Activated naive CD8-positive, alpha-beta T cell (primary cell): ENCODE measurements at regions not wholly inside any gene's neighbourhood (a gene's known extent, or its start where the extent isn't known, plus 50 kb on each side); places are given as distances from the start of the nearest gene placed in this dataset.

ENCODE experiments used
- H3K27ac Mint-ChIP-seq: one replicate; pipeline ENCODE4 v1.8.0; 2021; ENCODE audit warnings: mixed read lengths
- H3K27me3 Mint-ChIP-seq: one replicate; pipeline ENCODE4 v1.8.0; 2021; ENCODE audit warnings: mixed read lengths
- H3K36me3 Mint-ChIP-seq: one replicate; pipeline ENCODE4 v1.8.0; 2021; ENCODE audit warnings: mixed read lengths
- H3K4me1 Mint-ChIP-seq: one replicate; pipeline ENCODE4 v1.8.0; 2021; ENCODE audit warnings: low read depth, mixed read lengths
- H3K4me3 Mint-ChIP-seq: one replicate; pipeline ENCODE4 v1.8.0; 2021; ENCODE audit warnings: mild to moderate bottlenecking, mixed read lengths
- H3K9me3 Mint-ChIP-seq: one replicate; pipeline ENCODE4 v1.8.0; 2021; ENCODE audit warnings: low read depth, mixed read lengths

DNA sequence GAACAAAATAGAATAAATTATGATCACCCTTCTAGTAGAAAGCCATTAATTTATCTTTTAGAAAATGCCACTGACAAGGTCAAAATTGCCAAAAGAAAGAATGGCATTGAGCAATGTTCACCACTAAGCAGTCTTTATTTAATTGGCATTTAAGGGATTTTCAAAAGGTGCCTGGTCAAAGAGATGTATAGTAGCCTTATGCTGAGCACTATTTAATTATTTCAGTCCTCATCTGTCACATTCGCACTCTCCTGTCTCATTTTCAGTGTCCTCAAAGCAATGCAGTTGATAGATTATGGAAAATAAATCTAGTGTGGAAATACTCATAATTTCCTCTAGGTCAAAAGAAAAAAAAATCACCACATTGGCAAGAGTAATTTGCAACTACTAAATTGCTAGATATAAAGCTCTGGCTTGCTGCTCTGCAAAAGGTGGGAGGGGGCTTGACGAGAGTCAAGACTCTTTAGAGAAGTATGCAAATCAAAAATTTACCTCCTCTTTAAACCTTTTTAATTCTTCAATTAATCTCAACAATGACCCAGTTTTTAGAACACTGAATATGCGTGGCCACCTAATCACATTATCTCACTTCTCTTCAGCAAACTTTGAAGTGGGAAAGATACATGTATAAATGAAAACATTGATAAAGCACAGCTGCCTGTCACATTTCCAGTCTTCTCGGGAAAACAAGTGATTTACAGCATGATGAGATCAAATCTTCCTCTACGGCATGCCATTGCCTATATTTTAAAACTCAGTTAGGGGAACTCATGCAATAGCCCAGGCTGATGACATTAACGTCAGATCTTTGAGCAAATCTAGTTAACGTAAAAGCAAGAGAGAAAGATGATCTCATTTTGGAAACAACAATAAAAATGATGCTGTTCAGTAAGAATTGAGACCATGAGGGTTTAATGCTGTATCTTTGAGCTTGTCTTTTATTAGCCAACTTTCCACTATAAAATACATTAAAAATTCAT, 373.1 kb upstream of the DCN start:
- no peak overlapping the region for H3K27ac Mint-ChIP-seq
- peaks cover 3% of the 10 kb centered on the region for H3K27me3 Mint-ChIP-seq

DNA sequence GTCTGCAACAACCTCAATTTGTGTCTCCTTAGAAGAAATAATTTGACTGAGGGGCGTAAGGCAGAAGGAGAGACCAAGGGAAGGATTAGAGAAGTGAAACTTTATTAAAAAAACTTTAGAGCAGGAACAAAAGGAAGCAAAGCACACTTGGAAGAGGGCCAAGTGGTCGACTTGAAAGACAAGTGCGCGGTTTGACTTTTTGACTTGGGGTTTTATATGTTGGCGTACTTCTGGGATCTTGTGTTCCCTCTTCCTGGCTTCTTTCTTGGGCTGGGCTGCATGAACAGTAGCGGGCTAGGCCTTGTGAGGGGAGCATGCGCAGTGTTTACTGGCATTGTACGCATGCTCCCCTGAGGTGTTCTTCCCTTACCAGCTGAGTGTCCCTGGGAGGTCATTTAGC, 369.3 kb upstream of the DCN start:
- H3K9me3 Mint-ChIP-seq: no peaks in the 10 kb centered on the region
- H3K4me3 Mint-ChIP-seq: no peak overlapping the region
- no peaks in the 10 kb centered on the region for H3K4me1 Mint-ChIP-seq
- H3K36me3 Mint-ChIP-seq: no peaks in the 10 kb centered on the region
- peaks cover 3% of the 10 kb centered on the region for H3K27me3 Mint-ChIP-seq
- H3K27ac Mint-ChIP-seq: no peak overlapping the region

More for the DNA sequence above, 373.1 kb upstream of the DCN start:
- peaks cover 15% of the 10 kb centered on the region for H3K36me3 Mint-ChIP-seq
- peaks cover 11% of the 10 kb centered on the region for H3K9me3 Mint-ChIP-seq
- no peak overlapping the region for H3K4me3 Mint-ChIP-seq
- H3K4me1 Mint-ChIP-seq: no peaks in the 10 kb centered on the region

DNA sequence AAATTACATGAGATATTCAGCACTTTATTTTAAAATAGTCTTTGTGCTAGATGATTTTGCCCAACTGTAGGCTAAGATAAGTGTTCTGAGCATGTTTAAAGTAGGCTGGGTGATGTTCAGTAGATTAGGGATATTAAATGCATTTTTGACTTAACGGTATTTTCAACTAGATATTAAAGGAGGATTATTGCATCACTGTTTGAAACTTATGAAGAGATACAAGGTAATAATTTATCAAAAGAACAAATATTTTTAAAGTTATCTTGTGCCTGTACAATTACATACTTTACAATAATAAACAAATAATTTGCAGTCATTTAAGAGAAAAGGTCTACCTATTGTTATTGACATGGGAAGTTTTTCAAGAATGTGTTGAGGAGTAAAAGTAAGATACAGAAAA, 368.6 kb upstream of the DCN start:
- H3K36me3 Mint-ChIP-seq: peaks cover 4% of the 10 kb centered on the region
- peaks cover 3% of the 10 kb centered on the region for H3K9me3 Mint-ChIP-seq
- H3K27me3 Mint-ChIP-seq: peaks cover 3% of the 10 kb centered on the region
- no peaks in the 10 kb centered on the region for H3K4me1 Mint-ChIP-seq
- no peak overlapping the region for H3K27ac Mint-ChIP-seq
- H3K4me3 Mint-ChIP-seq: no peak overlapping the region

DNA sequence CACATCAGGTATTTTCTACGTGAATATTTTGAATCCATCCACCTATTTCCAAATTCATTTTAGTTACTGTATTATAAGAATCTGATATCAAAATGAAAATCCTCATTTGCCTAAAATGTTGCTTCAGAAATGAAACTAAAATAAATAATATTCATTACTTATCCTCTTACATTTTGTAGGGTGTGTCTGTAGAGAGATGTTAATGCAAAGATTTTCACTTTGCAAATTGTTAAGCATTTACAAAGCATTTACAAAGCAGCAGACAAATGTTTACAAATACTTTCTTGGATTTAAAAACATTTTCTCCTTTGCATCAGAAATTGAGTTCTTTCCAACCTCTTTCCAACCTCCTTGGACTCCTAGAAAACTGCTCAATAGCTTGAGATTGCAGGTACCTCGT, 360.0 kb upstream of the DCN start:
- Mint-ChIP-seq H3K27ac (no peak overlapping the region), H3K27me3 (no peaks in the 10 kb centered on the region), H3K9me3 (peaks cover 14% of the 10 kb centered on the region), H3K36me3 (peaks cover 7% of the 10 kb centered on the region), H3K4me3 (no peak overlapping the region), H3K4me1 (peaks cover 9% of the 10 kb centered on the region)

DNA sequence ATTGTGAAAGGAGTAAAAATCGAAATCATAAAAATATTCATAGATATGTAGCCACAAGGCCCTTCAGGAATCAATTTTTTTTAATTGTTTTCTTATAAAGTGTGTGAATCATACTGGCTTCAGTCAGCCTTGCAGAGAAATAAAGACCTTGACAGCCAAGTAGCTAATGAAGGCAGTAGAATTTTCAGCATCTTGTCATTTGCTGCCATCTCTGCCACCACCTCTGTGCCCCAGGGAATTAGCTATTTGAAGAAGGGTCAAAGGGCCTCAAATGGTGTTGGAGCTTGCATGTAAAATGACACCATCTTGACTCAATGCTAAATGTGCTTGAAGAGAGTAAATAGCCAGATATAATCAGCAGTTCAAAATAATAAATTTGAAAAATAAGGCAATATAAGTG, 359.4 kb upstream of the DCN start:
- H3K27me3 Mint-ChIP-seq: no peaks in the 10 kb centered on the region

DNA sequence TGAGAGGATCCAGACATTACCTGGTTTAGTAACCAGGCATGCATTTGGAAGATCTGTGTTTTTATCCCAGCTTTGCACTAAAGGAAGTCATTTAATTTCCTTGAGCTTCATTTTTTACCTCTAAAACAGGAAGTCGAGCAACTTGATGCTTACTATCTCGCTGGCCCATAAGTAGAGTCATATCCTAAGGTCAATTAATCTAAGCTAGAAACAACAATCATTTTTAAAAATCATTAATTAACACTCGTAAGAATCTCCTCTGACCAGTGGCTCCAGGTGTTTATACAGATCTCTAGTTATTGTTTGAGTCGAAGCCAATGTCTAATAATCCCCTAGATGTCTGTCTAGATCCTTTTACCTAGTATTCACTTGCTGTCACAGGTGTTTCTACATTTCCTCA, 355.8 kb upstream of the DCN start:
- Mint-ChIP-seq H3K36me3 (peaks cover 4% of the 10 kb centered on the region), H3K27me3 (no peaks in the 10 kb centered on the region)

More for the DNA sequence above, 359.4 kb upstream of the DCN start:
- H3K27ac Mint-ChIP-seq: no peak overlapping the region
- peaks cover 7% of the 10 kb centered on the region for H3K36me3 Mint-ChIP-seq
- H3K4me1 Mint-ChIP-seq: peaks cover 9% of the 10 kb centered on the region
- peaks cover 14% of the 10 kb centered on the region for H3K9me3 Mint-ChIP-seq
- no peak overlapping the region for H3K4me3 Mint-ChIP-seq

DNA sequence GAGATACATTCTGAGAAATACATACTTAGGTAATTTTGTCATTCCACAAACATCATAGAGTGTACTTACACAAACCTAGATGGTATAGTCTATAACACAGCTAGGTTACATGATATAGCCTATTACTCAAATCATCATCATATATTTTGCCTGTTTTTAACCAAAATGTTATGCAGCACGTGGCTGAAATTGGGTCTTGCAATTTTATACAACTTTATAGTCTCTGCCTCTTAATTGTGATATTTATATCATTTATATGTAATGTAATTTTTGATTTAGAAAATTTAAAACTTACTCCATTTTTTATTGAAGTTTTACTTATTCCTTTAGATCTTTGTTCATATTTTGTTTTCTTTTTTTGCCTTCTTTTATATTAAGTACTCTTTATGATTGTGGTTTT, 350.7 kb upstream of the DCN start:
- H3K9me3 Mint-ChIP-seq: peaks cover 6% of the 10 kb centered on the region
- no peaks in the 10 kb centered on the region for H3K27me3 Mint-ChIP-seq

More for the DNA sequence above, 355.8 kb upstream of the DCN start:
- H3K27ac Mint-ChIP-seq: no peak overlapping the region
- peaks cover 8% of the 10 kb centered on the region for H3K9me3 Mint-ChIP-seq
- peaks cover 12% of the 10 kb centered on the region for H3K4me1 Mint-ChIP-seq
- no peak overlapping the region for H3K4me3 Mint-ChIP-seq

DNA sequence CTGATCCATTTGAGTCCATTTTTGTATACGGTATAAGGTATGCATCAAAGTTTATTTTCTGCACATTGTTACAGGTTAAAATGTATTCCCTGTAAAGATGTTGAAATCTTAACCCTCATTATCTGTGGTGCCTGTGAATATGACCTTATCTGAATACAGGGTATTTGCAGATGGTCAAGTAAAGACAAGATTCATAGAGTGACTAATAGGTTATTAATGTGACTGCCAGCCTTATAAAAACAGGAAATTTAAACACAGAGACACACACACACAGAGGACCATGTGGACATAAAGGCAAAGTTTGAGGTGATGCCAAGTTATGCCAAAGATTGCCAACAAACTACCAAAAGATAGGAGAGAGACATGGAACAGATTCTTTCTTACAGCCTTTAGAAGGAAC, 347.2 kb upstream of the DCN start:
- Mint-ChIP-seq H3K27me3 (no peaks in the 10 kb centered on the region), H3K4me1 (no peaks in the 10 kb centered on the region), H3K9me3 (peaks cover 6% of the 10 kb centered on the region), H3K27ac (no peak overlapping the region), H3K4me3 (no peak overlapping the region), H3K36me3 (peaks cover 2% of the 10 kb centered on the region)

More for the DNA sequence above, 350.7 kb upstream of the DCN start:
- Mint-ChIP-seq H3K27ac (no peak overlapping the region), H3K36me3 (peaks cover 4% of the 10 kb centered on the region), H3K4me3 (no peak overlapping the region), H3K4me1 (peaks cover 9% of the 10 kb centered on the region)

DNA sequence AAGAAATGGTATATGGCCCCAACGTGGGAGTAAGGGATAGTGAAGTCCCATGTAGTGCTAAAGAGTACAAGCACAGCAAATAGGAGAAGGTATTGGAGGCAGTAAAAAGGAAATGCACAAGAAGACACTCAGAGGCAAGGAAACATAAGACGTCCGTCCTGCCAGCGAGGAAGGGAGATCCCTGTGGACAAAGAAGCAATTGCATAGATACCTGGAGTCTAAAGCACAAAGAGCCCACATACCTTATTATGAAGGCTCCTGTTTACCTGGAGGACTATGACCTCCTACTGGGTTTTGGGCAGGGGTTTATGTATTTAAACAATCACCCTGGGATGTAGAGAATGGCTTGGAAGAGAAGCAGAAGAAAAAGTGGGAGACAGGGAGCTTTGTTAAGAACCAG, 341.2 kb upstream of the DCN start:
- Mint-ChIP-seq H3K36me3 (no peaks in the 10 kb centered on the region), H3K9me3 (peaks cover 3% of the 10 kb centered on the region), H3K27me3 (no peaks in the 10 kb centered on the region), H3K4me1 (no peaks in the 10 kb centered on the region), H3K27ac (no peak overlapping the region), H3K4me3 (no peak overlapping the region)

DNA sequence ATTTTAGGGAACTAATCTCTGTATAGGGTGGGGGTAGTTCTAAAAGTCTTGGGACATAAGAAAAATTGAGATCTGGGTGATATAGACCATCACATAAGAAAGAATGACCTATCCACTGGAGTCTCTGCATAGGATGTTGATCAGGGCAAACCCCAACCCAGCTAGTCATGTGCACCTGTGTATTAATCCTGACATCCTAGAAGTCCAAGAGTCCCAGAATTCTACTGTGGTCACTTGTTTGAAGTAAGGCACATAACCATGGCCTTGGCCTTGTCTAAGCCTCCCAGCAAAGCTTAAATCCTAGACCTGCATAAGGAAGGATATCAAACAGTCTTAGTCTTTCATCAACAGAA, 334.1 kb upstream of the DCN start:
- no peak overlapping the region for H3K4me3 Mint-ChIP-seq
- H3K36me3 Mint-ChIP-seq: no peaks in the 10 kb centered on the region
- H3K27ac Mint-ChIP-seq: no peak overlapping the region
- peaks cover 3% of the 10 kb centered on the region for H3K9me3 Mint-ChIP-seq
- H3K27me3 Mint-ChIP-seq: no peaks in the 10 kb centered on the region
- H3K4me1 Mint-ChIP-seq: no peaks in the 10 kb centered on the region

DNA sequence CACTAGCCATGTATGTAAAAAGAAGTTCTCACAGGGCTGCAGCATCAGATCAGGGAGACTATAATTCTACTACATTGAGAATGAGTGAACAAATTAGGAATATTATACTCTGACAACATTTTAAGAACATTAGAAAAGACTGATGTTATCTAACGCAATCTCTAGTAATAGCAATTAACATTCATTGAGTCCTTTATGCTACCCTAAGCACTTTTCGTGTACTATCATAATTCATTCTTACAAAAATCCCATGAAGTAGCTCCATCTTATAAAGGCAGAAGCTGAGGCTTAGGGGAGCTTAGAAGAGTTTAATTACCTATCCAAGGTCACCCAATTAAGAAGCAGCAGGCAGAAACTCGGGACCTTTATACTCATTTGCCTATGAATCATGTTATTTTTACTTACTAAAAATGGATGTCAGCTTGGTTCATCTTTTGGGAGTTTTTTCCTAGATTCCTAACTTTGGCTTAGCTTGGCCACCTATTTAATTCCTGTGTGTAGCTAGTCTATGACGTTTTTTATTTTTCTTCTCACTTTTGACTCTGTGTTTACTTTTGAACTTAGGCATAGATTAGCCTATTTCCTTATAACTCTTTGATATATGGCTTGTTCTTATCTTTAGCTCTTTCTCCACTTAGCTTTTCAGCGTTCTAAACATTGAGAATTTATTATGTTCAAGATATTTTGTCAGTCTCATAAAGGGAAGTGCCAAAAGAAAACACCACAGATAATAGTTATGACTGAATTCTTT, 333.5 kb upstream of the DCN start:
- Mint-ChIP-seq H3K4me3 (no peak overlapping the region), H3K9me3 (peaks cover 3% of the 10 kb centered on the region), H3K27me3 (no peaks in the 10 kb centered on the region)

DNA sequence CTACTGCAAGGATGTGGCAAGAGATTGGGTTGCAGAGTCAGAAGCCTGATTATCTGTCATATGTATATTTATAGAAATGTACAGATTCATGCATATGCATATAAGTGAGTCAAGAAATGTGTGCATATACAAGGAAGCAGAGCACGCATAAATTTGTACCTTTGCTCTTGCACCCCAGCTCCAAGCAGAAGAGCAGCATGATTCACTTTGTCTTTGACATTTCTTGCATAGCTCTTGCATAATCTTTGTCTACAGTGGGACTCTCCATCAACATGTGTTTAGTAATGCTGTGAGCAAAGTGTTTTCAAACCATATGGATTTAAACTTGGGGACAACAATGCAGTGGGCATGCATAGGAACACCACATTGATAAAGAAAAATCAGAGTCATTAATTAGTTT, 330.7 kb upstream of the DCN start:
- H3K4me1 Mint-ChIP-seq: no peaks in the 10 kb centered on the region
- H3K27ac Mint-ChIP-seq: no peak overlapping the region
- H3K36me3 Mint-ChIP-seq: no peaks in the 10 kb centered on the region
- H3K4me3 Mint-ChIP-seq: no peak overlapping the region
- H3K27me3 Mint-ChIP-seq: no peaks in the 10 kb centered on the region
- H3K9me3 Mint-ChIP-seq: no peaks in the 10 kb centered on the region

More for the DNA sequence above, 333.5 kb upstream of the DCN start:
- H3K36me3 Mint-ChIP-seq: no peaks in the 10 kb centered on the region
- no peaks in the 10 kb centered on the region for H3K4me1 Mint-ChIP-seq
- H3K27ac Mint-ChIP-seq: no peak overlapping the region

DNA sequence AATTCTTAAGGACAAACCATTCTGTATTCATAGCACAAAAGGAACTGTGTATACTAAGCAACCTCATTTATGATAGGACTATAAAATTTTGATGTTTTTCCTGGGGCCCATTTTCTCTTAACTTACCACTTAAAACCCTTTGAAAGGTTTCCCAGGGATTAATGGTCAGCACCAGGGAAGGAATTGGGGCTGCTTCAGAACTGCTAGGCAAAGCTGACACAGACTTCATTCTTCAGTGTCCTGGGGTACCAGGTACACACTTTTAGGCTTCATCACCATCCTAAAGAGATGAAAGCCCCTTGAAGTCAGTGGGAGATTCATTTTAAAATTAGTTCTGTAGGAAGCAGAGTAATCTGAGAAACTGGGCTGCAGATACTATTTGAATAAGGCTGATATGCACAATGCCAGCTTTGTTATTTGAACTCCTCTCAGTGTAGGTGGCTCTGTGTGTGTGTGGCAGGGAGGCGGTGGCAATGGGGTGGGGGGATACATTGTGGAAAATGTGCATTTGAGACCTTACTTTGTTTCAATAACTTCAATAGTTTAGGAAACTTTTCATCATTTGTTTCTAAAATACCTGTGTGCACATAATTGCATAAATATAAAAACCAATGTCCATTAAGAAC, 329.3 kb upstream of the DCN start:
- Mint-ChIP-seq H3K27ac (no peak overlapping the region), H3K27me3 (no peaks in the 10 kb centered on the region), H3K4me3 (no peak overlapping the region), H3K4me1 (no peaks in the 10 kb centered on the region), H3K36me3 (no peaks in the 10 kb centered on the region), H3K9me3 (no peaks in the 10 kb centered on the region)

DNA sequence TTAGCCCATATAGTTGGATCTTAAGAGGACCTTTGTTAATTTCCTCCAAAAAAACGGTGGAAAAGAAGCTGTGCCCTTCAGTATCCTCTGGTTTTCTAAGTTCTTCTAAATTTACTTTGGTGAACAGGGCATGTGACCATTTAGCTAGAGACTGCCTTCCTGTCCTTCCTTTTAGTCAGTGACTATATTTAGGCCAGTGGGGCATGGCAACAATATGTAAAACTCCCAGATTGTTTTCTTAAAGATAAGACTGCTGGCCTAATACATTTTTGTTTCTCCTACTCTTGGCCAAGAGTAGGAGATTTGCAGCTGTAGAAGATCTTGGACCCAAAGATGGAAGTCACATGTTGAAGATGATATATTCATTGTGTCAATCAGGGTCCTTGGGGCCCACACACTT, 325.1 kb upstream of the DCN start:
- H3K4me3 Mint-ChIP-seq: no peak overlapping the region
- no peaks in the 10 kb centered on the region for H3K36me3 Mint-ChIP-seq
- H3K4me1 Mint-ChIP-seq: no peaks in the 10 kb centered on the region
- H3K27ac Mint-ChIP-seq: no peak overlapping the region
- H3K27me3 Mint-ChIP-seq: peaks cover 2% of the 10 kb centered on the region
- H3K9me3 Mint-ChIP-seq: no peaks in the 10 kb centered on the region

DNA sequence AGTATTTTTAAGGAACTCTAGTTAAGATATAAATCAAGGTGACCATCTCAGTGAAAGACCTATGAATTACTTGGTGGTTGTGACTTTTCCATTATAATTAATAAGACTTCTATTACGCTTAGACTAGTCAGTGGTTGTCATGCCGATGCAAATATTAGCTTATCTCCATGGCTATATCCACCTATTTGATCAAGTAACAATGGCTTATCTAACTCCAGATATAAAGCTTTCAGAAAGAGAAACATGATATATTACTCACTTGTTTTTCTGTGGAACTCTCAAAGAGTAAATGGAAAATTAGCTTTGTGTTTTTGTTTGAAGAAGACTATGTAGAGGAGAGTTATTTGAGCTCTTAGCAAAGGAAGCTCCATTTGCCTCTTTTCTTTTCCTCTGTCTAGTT, 323.8 kb upstream of the DCN start:
- H3K36me3 Mint-ChIP-seq: no peaks in the 10 kb centered on the region
- no peaks in the 10 kb centered on the region for H3K9me3 Mint-ChIP-seq
- H3K27me3 Mint-ChIP-seq: peaks cover 2% of the 10 kb centered on the region
- H3K4me1 Mint-ChIP-seq: no peaks in the 10 kb centered on the region
- H3K27ac Mint-ChIP-seq: no peak overlapping the region
- H3K4me3 Mint-ChIP-seq: no peak overlapping the region
